ENCODE measurements at regions not wholly inside any gene's neighbourhood (a gene's known extent, or its start where the extent isn't known, plus 50 kb on each side); places are given as distances from the start of the nearest gene placed in this dataset.

- TF ChIP-seq CTCF (IDR thresholded peaks at IDR 0.05) (no peak), POLR2A (IDR thresholded peaks at IDR 0.05) (no peak)
Measured at GRCh38 chr17:54339731-54340130, 517.0 kb downstream of the KIF2B start.
